CD4-positive, alpha-beta T cell (primary cell): ENCODE measurements at regions not wholly inside any gene's neighbourhood (a gene's known extent, or its start where the extent isn't known, plus 50 kb on each side); places are given as distances from the start of the nearest gene placed in this dataset.

Experiments
- ATAC-seq: fragments of 200-7000 bp; cut with Tn5 transposase; one replicate; pipeline ENCODE4 v1.10.0; 2022; ENCODE audit warnings: mild to moderate bottlenecking; ENCODE audit not compliant: poor library complexity
- CTCF ChIA-PET: fragments of 350-600 bp; sonication (Branson Sonifier 250); formaldehyde crosslinking; loops from one replicate; lab custom pipeline; 2021; ENCODE audit warnings: antibody characterized with exemption, inconsistent platforms; lab: Charles Lee
- POLR2A ChIA-PET: fragments of 350-600 bp; sonication (Branson Sonifier 250); formaldehyde crosslinking; loops from one replicate; lab custom pipeline; 2021; ENCODE audit warnings: antibody characterized with exemption, inconsistent platforms; lab: Charles Lee
- DNase-seq, 14 experiments: peaks; one replicate each; pipeline ENCODE4 v3.0.0-alpha.2; 2013 to 2020; ENCODE audit warnings: mixed read lengths in 2 of 14
- H3K27ac ChIP-seq, 2 donors: one replicate each; pipeline versions ENCODE4 v1.5.1 to v1.7.0; 2013; ENCODE audit warnings: low read length in 2 of 2, low read depth in 1 of 2, mild to moderate bottlenecking in 1 of 2
- H3K27me3 ChIP-seq, 2 experiments: 1 replicate in 1 of 2; 2 replicates in 1 of 2; pipeline versions ENCODE4 v1.6.1 to v1.7.0; 2013; ENCODE audit warnings: low read length in 2 of 2, control low read depth in 1 of 2, mild to moderate bottlenecking in 1 of 2, moderate library complexity in 1 of 2; ENCODE audit not compliant: insufficient read depth in 2 of 2, control insufficient read depth in 1 of 2
- H3K36me3 ChIP-seq: one replicate; pipeline ENCODE4 v1.6.1; 2013; ENCODE audit warnings: low read length, control low read depth; ENCODE audit not compliant: insufficient read depth
- H3K4me1 ChIP-seq: one replicate; pipeline ENCODE4 v1.6.1; 2013; ENCODE audit warnings: low read length, control low read depth; ENCODE audit not compliant: insufficient read depth
- H3K4me3 ChIP-seq: one replicate; pipeline ENCODE4 v1.5.1; 2013; ENCODE audit warnings: mild to moderate bottlenecking, low read length, moderate library complexity
- H3K9me3 ChIP-seq, 2 experiments: 1 replicate in 1 of 2; 2 replicates in 1 of 2; pipeline versions ENCODE4 v1.6.1 to v1.7.0; 2013; ENCODE audit warnings: low read length in 2 of 2, mild to moderate bottlenecking in 2 of 2, control low read depth in 1 of 2, moderate library complexity in 1 of 2; ENCODE audit not compliant: control insufficient read depth in 1 of 2, insufficient read depth in 1 of 2
- H3K27ac Mint-ChIP-seq: one replicate; pipeline ENCODE4 v1.8.0; 2020; ENCODE audit warnings: mixed read lengths
- H3K27me3 Mint-ChIP-seq: one replicate; pipeline ENCODE4 v1.8.0; 2021; ENCODE audit warnings: mixed read lengths
- H3K36me3 Mint-ChIP-seq: one replicate; pipeline ENCODE4 v1.8.0; 2021; ENCODE audit warnings: low read depth, mixed read lengths
- H3K4me1 Mint-ChIP-seq: one replicate; pipeline ENCODE4 v1.8.0; 2021; ENCODE audit warnings: low read depth, mixed read lengths
- H3K4me3 Mint-ChIP-seq: one replicate; pipeline ENCODE4 v1.8.0; 2020; ENCODE audit warnings: mild to moderate bottlenecking, mixed read lengths
- H3K9me3 Mint-ChIP-seq: one replicate; pipeline ENCODE4 v1.8.0; 2020; ENCODE audit warnings: mixed read lengths
- intact Hi-C, 2 experiments: fragments of 100-400 bp; cut with DNase I in 1 of 2; cut with micrococcal nuclease in 1 of 2; formaldehyde crosslinking; loops; one replicate each; pipeline versions ENCODE4 v1.15.1 to v1.9.0; 2023 to 2025; cut with DNase I, micrococcal nuclease
- TF ChIP-seq, protein P1 (sequence below): fragments of 200-600 bp; IDR thresholded peaks from one replicate; pipeline ENCODE4 v1.8.0; 2022; ENCODE audit warnings: antibody characterized with exemption, mild to moderate bottlenecking

DNA sequence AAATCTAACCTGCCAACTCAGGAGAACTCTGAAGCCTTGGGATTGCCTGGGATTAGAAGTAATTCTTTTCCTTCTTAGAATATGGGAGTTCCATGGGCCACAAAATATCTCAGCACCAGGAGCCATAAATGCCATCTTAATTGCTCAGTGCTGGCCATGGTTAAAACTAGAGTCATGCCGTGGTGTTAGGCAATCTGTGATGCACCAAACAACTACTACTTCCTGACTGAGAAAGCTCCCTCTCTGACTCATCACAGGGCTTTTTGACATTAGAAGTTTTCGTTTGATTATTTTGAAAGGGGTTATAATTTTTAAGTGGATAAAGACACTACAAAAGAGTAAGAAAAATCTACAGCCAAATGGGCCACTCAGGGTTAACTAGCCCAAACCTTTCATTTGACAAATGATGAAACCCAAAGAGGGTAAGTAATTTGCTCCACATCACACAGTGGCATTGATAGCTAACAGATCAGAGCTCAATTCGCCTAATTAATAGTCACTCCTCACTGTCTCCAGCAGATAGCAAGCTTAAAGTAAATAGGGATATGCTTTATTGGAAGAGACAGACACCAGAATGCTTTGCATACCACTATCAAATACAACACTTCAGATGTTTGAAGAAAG is 377.3 kb downstream of the EMP1 start:
- no peak overlapping the region for H3K27ac Mint-ChIP-seq
- Histone ChIP-seq H3K27me3 (peaks cover 0 to 3% of the 10 kb centered on the region in 2 experiments), H3K27ac (no peak overlapping the region), H3K9me3 (no peaks in the 10 kb centered on the region), H3K4me1 (no peaks in the 10 kb centered on the region), H3K4me3 (no peak overlapping the region), H3K36me3 (no peaks in the 10 kb centered on the region)
- no peak overlapping the region for H3K4me3 Mint-ChIP-seq
- ATAC-seq = no peak
- no peaks in the 10 kb centered on the region for H3K27me3 Mint-ChIP-seq
- DNase-seq = no peak
- CTCF ChIA-PET = no interaction called here
- TF ChIP-seq, protein P1, sequence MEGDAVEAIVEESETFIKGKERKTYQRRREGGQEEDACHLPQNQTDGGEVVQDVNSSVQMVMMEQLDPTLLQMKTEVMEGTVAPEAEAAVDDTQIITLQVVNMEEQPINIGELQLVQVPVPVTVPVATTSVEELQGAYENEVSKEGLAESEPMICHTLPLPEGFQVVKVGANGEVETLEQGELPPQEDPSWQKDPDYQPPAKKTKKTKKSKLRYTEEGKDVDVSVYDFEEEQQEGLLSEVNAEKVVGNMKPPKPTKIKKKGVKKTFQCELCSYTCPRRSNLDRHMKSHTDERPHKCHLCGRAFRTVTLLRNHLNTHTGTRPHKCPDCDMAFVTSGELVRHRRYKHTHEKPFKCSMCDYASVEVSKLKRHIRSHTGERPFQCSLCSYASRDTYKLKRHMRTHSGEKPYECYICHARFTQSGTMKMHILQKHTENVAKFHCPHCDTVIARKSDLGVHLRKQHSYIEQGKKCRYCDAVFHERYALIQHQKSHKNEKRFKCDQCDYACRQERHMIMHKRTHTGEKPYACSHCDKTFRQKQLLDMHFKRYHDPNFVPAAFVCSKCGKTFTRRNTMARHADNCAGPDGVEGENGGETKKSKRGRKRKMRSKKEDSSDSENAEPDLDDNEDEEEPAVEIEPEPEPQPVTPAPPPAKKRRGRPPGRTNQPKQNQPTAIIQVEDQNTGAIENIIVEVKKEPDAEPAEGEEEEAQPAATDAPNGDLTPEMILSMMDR = no peak
- no peaks in the 10 kb centered on the region for H3K36me3 Mint-ChIP-seq
- H3K9me3 Mint-ChIP-seq = no peaks in the 10 kb centered on the region
- intact Hi-C loops = no loop called here
- no peaks in the 10 kb centered on the region for H3K4me1 Mint-ChIP-seq
- POLR2A ChIA-PET = no interaction called here

DNA sequence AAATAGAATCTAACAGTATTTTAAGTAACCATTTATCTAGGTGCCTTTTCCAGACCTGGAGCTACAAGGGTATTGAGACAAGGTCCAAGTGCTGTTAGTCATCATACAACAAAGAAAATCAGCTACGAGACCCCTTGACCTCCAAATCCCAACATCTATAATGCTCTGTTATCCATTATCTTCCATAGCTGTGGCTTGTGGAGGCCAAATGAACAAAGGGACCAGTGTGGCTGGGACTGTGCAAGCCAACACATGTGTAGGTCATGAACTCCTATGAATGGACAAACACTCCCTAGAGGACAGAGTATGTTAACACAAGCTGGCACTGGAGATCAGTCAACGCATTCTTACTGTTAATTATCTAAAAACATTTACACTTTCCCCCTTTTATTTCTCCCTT is 374.5 kb downstream of the EMP1 start:
- Mint-ChIP-seq H3K27me3 (peaks cover 5% of the 10 kb centered on the region), H3K4me1 (no peaks in the 10 kb centered on the region), H3K27ac (no peak overlapping the region), H3K9me3 (no peaks in the 10 kb centered on the region), H3K4me3 (no peak overlapping the region), H3K36me3 (no peaks in the 10 kb centered on the region)
- POLR2A ChIA-PET = no interaction called here
- H3K27me3 ChIP-seq = peaks cover 0 to 3% of the 10 kb centered on the region in 2 experiments
- no peaks in the 10 kb centered on the region for H3K36me3 ChIP-seq
- TF ChIP-seq, protein P1 = no peak
- no peak overlapping the region for H3K27ac ChIP-seq
- intact Hi-C loops = no loop called here
- ATAC-seq (no peak), DNase-seq (no peak)
- no peak overlapping the region for H3K4me3 ChIP-seq
- CTCF ChIA-PET = no interaction called here
- no peaks in the 10 kb centered on the region for H3K4me1 ChIP-seq
- no peaks in the 10 kb centered on the region for H3K9me3 ChIP-seq

DNA sequence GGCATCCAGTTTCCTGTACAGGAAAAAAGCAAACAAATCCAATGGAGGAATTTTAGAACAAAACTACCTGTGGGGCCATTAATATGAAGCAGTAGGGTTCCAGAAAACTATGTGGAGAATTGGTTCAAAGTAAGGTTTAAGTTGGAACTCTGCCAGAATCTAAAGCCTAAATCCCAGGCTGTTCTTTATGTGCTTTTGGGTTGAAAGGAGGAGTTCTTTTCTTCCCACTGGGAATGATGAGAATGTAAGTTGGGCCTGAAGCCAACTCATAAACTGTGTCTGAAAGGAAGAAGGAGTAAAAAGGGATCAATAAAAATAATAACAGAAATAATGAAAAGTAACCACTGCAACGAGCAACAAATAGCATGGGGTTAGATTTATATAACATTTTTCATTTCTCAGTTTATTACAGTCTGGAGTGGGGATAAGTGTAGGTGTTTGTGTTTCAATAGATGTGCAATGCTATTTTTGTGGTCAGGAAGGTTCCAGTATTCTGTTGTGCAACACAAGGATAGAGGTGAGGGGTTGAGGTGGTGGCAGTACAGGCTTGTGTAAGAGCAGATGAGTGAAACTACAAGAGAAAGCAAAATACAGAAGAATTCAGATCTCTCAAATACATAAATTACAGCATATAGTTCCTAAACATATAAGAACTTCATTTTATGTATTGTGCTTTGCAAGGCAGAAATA is 373.6 kb downstream of the EMP1 start:
- intact Hi-C loops = no loop called here
- CTCF ChIA-PET = no interaction called here

More for the DNA sequence above, 373.6 kb downstream of the EMP1 start:
- TF ChIP-seq, protein P1 = no peak
- H3K9me3 ChIP-seq = no peaks in the 10 kb centered on the region
- H3K27me3 Mint-ChIP-seq = peaks cover 5% of the 10 kb centered on the region
- no peaks in the 10 kb centered on the region for H3K4me1 ChIP-seq
- no peak for DNase-seq
- peaks cover 0 to 3% of the 10 kb centered on the region in 2 experiments for H3K27me3 ChIP-seq
- no peaks in the 10 kb centered on the region for H3K9me3 Mint-ChIP-seq
- H3K4me3 ChIP-seq = no peak overlapping the region
- H3K4me1 Mint-ChIP-seq = no peaks in the 10 kb centered on the region
- no peaks in the 10 kb centered on the region for H3K36me3 Mint-ChIP-seq
- no peak overlapping the region for H3K27ac ChIP-seq
- POLR2A ChIA-PET = no interaction called here
- no peak overlapping the region for H3K4me3 Mint-ChIP-seq
- H3K27ac Mint-ChIP-seq = no peak overlapping the region
- H3K36me3 ChIP-seq = no peaks in the 10 kb centered on the region
- ATAC-seq = no peak
